Body of pancreas (tissue), 4 donors: ENCODE measurements at regions not wholly inside any gene's neighbourhood (a gene's known extent, or its start where the extent isn't known, plus 50 kb on each side); places are given as distances from the start of the nearest gene placed in this dataset.

Experiments used
- ATAC-seq: fragments of 150-250 bp; one replicate; pipeline ENCODE4 v1.9.1; 2016
- DNase-seq, 4 donors: peaks; one replicate each; pipeline ENCODE4 v3.0.0-alpha.2; 2019
- H3K27ac ChIP-seq, 4 donors: fragments of 200-600 bp; sonication (generic); 1 replicate in 3 of 4; 2 replicates in 1 of 4; pipeline versions ENCODE4 v1.5.1 to v1.6.1; 2016 to 2019; ENCODE audit warnings: mild to moderate bottlenecking in 1 of 4, mixed read lengths in 1 of 4, moderate library complexity in 1 of 4
- H3K27me3 ChIP-seq, 2 donors: fragments of 200-600 bp; sonication (generic); one replicate each; pipeline ENCODE4 v1.6.0; 2016; ENCODE audit warnings: mild to moderate bottlenecking in 1 of 2
- H3K36me3 ChIP-seq, 2 donors: fragments of 200-600 bp; sonication (generic); replicated peaks in 1 of 2; 2 replicates each; pipeline ENCODE4 v1.5.1; 2016; ENCODE audit warnings: low read depth in 2 of 2; ENCODE audit not compliant: insufficient read depth in 1 of 2
- H3K4me1 ChIP-seq: fragments of 200-600 bp; sonication (generic); one replicate; pipeline ENCODE4 v1.6.0; 2016
- H3K4me3 ChIP-seq, 2 donors: fragments of 200-600 bp; sonication (generic); 1 replicate in 1 of 2; 2 replicates in 1 of 2; pipeline ENCODE4 v1.5.1; 2016 to 2019
- H3K9me3 ChIP-seq, 3 donors: fragments of 200-600 bp; sonication (generic); 1 replicate in 2 of 3; 2 replicates in 1 of 3; pipeline ENCODE4 v1.5.1; 2016
- POLR2A ChIP-seq, 3 donors: fragments of 450-650 bp; IDR thresholded peaks; one replicate each; pipeline ENCODE4 v1.6.1; 2016; ENCODE audit warnings: antibody characterized with exemption in 3 of 3, mild to moderate bottlenecking in 2 of 3
- WGBS, 2 donors: methylation state at CpG; one replicate each; pipeline ENCODE4 v1.1.5; 2017; 5-methylcytosine and 5-hydroxymethylcytosine counted together
- intact Hi-C: fragments of 100-400 bp; cut with DNase I; formaldehyde crosslinking; loops from one replicate; pipeline ENCODE4 v1.15.1; 2023
- TF ChIP-seq, protein P1 (sequence below), 7 experiments: fragments of 450-650 bp in 4 of 7; fragments of 200-600 bp in 3 of 7; sonication (generic) in 3 of 7; IDR thresholded peaks; one replicate each; pipeline ENCODE4 v1.5.1; 2016 to 2019; ENCODE audit warnings: antibody characterized with exemption in 7 of 7

DNA sequence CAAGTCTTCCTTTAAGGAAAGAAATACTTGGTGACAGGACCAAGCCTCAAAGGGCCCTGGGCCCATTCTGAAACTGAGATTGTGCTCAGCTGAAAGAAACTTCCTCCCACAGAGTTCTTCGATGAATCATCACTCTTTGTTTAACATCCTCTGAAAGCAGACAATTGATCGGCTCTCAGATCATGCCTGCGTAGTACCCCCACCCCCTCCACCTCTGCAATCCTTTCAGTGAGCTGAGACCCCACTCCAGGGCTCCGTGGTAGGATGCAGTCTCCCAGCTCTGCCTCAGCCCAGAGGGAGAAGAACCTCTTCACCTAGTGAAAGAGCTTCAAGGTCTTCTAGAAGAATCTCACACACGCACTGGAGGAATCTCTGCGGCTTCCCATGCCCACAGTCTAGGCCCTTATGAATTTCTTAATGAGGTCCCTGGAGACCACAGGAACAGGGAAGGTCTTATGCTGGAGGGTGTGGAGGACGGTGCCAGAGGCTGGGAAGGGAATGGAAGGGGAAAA lies 104.9 kb upstream of the SOD1 start:
- peaks cover 20% of the 10 kb centered on the region for H3K4me1 ChIP-seq
- whole genome bisulfite sequencing, 2 donors = 40 to 50% methylated on average over 7 of the region's 7 CpGs
- ATAC-seq (no peak), DNase-seq (no peak)
- intact Hi-C loops = no loop called here
- no peak overlapping the region for H3K27ac ChIP-seq
- no peaks in the 10 kb centered on the region for H3K9me3 ChIP-seq
- H3K36me3 ChIP-seq = no peaks in the 10 kb centered on the region
- TF ChIP-seq, protein P1, sequence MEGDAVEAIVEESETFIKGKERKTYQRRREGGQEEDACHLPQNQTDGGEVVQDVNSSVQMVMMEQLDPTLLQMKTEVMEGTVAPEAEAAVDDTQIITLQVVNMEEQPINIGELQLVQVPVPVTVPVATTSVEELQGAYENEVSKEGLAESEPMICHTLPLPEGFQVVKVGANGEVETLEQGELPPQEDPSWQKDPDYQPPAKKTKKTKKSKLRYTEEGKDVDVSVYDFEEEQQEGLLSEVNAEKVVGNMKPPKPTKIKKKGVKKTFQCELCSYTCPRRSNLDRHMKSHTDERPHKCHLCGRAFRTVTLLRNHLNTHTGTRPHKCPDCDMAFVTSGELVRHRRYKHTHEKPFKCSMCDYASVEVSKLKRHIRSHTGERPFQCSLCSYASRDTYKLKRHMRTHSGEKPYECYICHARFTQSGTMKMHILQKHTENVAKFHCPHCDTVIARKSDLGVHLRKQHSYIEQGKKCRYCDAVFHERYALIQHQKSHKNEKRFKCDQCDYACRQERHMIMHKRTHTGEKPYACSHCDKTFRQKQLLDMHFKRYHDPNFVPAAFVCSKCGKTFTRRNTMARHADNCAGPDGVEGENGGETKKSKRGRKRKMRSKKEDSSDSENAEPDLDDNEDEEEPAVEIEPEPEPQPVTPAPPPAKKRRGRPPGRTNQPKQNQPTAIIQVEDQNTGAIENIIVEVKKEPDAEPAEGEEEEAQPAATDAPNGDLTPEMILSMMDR (IDR thresholded peaks at IDR 0.05) = no peak
- no peak for TF ChIP-seq POLR2A (IDR thresholded peaks at IDR 0.05)
- H3K4me3 ChIP-seq = no peak overlapping the region
- H3K27me3 ChIP-seq = peaks cover 0 to 8% of the 10 kb centered on the region in 2 donors

DNA sequence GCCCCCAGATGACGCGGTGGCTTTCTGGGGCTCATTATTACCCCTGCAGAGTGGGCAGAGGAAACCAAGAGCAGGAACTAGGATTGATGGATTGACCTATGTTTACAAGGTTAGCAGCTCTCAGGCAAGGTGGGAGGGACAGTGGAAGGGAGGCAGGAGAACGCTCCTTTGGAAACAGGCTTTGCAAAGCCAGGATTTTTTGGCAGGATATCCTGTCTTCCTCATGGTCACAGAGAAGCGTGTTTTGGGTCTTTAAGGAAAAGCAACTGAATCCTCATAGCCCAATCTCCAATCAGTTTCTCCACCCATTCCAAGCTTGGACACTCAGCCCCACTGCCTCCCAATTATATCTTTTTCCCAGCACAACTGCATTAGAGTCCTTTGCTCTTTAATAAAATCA lies 105.6 kb upstream of the SOD1 start:
- 45% methylated on average over 4 of the region's 4 CpGs for WGBS, 2 donors
- Histone ChIP-seq H3K4me1 (peaks cover 16% of the 10 kb centered on the region), H3K27ac (no peak overlapping the region), H3K4me3 (no peak overlapping the region), H3K36me3 (no peaks in the 10 kb centered on the region), H3K27me3 (peaks cover 0 to 8% of the 10 kb centered on the region in 2 donors), H3K9me3 (no peaks in the 10 kb centered on the region)
- ATAC-seq (no peak), DNase-seq (no peak)
- intact Hi-C loops = no loop called here
- TF ChIP-seq, protein P1 (IDR thresholded peaks at IDR 0.05) = no peak
- no peak for TF ChIP-seq POLR2A (IDR thresholded peaks at IDR 0.05)

DNA sequence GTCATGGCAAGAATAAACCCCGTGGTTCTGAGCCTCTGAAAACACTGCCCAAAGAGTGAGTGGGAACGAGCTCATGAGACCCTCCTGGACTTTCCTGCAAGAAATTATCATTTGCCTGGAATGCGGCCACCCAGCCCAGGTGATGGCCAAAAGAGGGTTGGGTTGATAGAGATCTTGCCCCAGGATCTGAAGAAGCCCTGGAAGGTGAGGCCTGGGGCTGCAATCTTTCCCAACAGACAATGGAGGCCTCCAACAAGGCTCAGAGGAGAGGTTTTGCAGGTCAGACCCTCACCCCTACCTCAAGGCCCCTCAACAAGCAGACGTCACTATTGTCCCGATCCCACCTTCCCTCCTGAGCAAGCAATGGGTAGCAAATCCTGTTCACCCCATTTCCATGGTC lies 106.0 kb upstream of the SOD1 start:
- intact Hi-C loops = no loop called here
- DNase-seq = no peak
- H3K4me1 ChIP-seq = peaks cover 12% of the 10 kb centered on the region
- H3K27me3 ChIP-seq = peaks cover 0 to 8% of the 10 kb centered on the region in 2 donors
- no peak overlapping the region for H3K27ac ChIP-seq
- no peak for TF ChIP-seq POLR2A (IDR thresholded peaks at IDR 0.05)
- TF ChIP-seq, protein P1 (IDR thresholded peaks at IDR 0.05) = no peak
- no peak for ATAC-seq
- H3K9me3 ChIP-seq = no peaks in the 10 kb centered on the region
- H3K4me3 ChIP-seq = no peak overlapping the region
- 60 to 62% methylated on average over 5 of the region's 5 CpGs for WGBS, 2 donors
- no peaks in the 10 kb centered on the region for H3K36me3 ChIP-seq

DNA sequence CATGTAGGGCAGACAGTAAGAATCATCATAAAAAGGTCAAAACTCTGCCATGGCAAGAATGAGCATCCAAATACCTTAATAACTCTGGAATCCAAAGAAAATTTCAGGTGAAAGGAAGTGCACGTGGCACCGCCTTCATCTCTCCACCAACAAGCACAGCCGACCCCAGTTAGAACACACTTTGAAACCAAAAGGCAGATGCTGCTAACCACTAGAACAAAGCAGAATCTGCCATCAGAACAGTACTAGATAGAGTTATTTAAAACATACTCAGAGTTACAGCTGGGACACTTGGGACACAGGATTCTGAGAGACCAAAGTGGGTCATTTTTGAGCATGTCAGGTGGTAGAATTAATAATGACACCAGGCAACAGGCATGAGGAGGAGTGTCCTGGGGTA lies 106.7 kb upstream of the SOD1 start:
- TF ChIP-seq, protein P1 (IDR thresholded peaks at IDR 0.05) = no peak
- TF ChIP-seq POLR2A (IDR thresholded peaks at IDR 0.05) = no peak
- no peaks in the 10 kb centered on the region for H3K36me3 ChIP-seq
- ATAC-seq (no peak), DNase-seq (no peak)
- H3K4me1 ChIP-seq = peaks cover 5% of the 10 kb centered on the region
- WGBS, 2 donors = 85% methylated on average over 3 of the region's 3 CpGs
- H3K9me3 ChIP-seq = no peaks in the 10 kb centered on the region
- no peak overlapping the region for H3K4me3 ChIP-seq
- no peak overlapping the region for H3K27ac ChIP-seq
- intact Hi-C loops = no loop called here
- H3K27me3 ChIP-seq = peaks cover 0 to 7% of the 10 kb centered on the region in 2 donors

GRCh38 chr21:31550070-31550469 lies 109.4 kb upstream of the SOD1 start:
- Histone ChIP-seq H3K36me3 (no peaks in the 10 kb centered on the region), H3K27me3 (no peaks in the 10 kb centered on the region), H3K4me1 (no peaks in the 10 kb centered on the region), H3K27ac (no peak overlapping the region), H3K9me3 (no peaks in the 10 kb centered on the region), H3K4me3 (no peak overlapping the region)
- ATAC-seq = no peak
- 77 to 87% methylated on average over 7 of the region's 7 CpGs for WGBS, 2 donors
- TF ChIP-seq, protein P1 (IDR thresholded peaks at IDR 0.05) = no peak
- TF ChIP-seq POLR2A (IDR thresholded peaks at IDR 0.05) = no peak
- intact Hi-C loops = no loop called here
- DNase-seq = no peak
